ENCODE measurements at regions not wholly inside any gene's neighbourhood (a gene's known extent, or its start where the extent isn't known, plus 50 kb on each side); places are given as distances from the start of the nearest gene placed in this dataset.

GRCh38 chr20:39243962-39244361, 281.8 kb downstream of the DHX35 start:
- no peak for DNase-seq

- DNase-seq, result no peak
Observed at GRCh38 chr20:39242614-39243013, 280.5 kb downstream of the DHX35 start.

- DNase-seq, result no peak
Observed at GRCh38 chr20:39234520-39235095, 272.5 kb downstream of the DHX35 start.

GRCh38 chr20:39233755-39234154, 271.6 kb downstream of the DHX35 start:
- no peak for DNase-seq

GRCh38 chr20:39227416-39227815, 265.3 kb downstream of the DHX35 start:
- no peak for DNase-seq

- no peak for DNase-seq
Observed at GRCh38 chr20:39225978-39226377, 263.8 kb downstream of the DHX35 start.

GRCh38 chr20:39225536-39225935, 263.4 kb downstream of the DHX35 start:
- DNase-seq, result no peak

- no peak for DNase-seq
Observed at GRCh38 chr20:39222101-39222500, 260.0 kb downstream of the DHX35 start.

- no peak for DNase-seq
Observed at GRCh38 chr20:39216195-39216594, 254.1 kb downstream of the DHX35 start.

- DNase-seq, result no peak
Observed at GRCh38 chr20:39214828-39215227, 252.7 kb downstream of the DHX35 start.

GRCh38 chr20:39213476-39214145, 251.5 kb downstream of the DHX35 start:
- DNase-seq, result no peak

- DNase-seq, result no peak
Observed at GRCh38 chr20:39211060-39211748, 249.1 kb downstream of the DHX35 start.

GRCh38 chr20:39210341-39211036, 248.3 kb downstream of the DHX35 start:
- DNase-seq, result no peak

- no peak for DNase-seq
Observed at GRCh38 chr20:39206899-39207564, 244.9 kb downstream of the DHX35 start.

- peak in 1 of 5 experiments; percentile 17 for DNase-seq
Observed at GRCh38 chr20:39195582-39196021, 233.5 kb downstream of the DHX35 start.

- DNase-seq, result no peak
Observed at GRCh38 chr20:39190666-39191570, 228.8 kb downstream of the DHX35 start.

GRCh38 chr20:39188266-39188765, 226.2 kb downstream of the DHX35 start:
- no peak for DNase-seq

GRCh38 chr20:39181490-39181889, 219.3 kb downstream of the DHX35 start:
- DNase-seq, result no peak

- DNase-seq, result no peak
Observed at GRCh38 chr20:39176457-39176856, 214.3 kb downstream of the DHX35 start.

GRCh38 chr20:39170896-39171463, 208.8 kb downstream of the DHX35 start:
- no peak for DNase-seq

- DNase-seq, result no peak
Observed at GRCh38 chr20:39165099-39165498, 203.0 kb downstream of the DHX35 start.
